Omental fat pad (tissue), 3 donors: ENCODE measurements at regions not wholly inside any gene's neighbourhood (a gene's known extent, or its start where the extent isn't known, plus 50 kb on each side); places are given as distances from the start of the nearest gene placed in this dataset.
"Not testable (repeated sequence)": the region's sequence is repeated elsewhere in the genome, so short reads cannot be mapped to it uniquely, and the experiment has no call there.

Experiments used
- ATAC-seq: fragments of 150-250 bp; one replicate; pipeline ENCODE4 v1.9.1; 2016; ENCODE audit warnings: mild to moderate bottlenecking, moderate library complexity; ENCODE audit not compliant: low FRiP score
- DNase-seq: peaks from one replicate; pipeline ENCODE4 v3.0.0-alpha.2; 2019; ENCODE audit warnings: low spot score
- TF ChIP-seq, protein P1 (sequence below), 3 donors: fragments of 450-650 bp; IDR thresholded peaks; one replicate each; pipeline ENCODE4 v1.5.1; 2016 to 2017; ENCODE audit warnings: antibody characterized with exemption in 3 of 3, mild to moderate bottlenecking in 3 of 3, moderate library complexity in 2 of 3

- TF ChIP-seq, protein P1, sequence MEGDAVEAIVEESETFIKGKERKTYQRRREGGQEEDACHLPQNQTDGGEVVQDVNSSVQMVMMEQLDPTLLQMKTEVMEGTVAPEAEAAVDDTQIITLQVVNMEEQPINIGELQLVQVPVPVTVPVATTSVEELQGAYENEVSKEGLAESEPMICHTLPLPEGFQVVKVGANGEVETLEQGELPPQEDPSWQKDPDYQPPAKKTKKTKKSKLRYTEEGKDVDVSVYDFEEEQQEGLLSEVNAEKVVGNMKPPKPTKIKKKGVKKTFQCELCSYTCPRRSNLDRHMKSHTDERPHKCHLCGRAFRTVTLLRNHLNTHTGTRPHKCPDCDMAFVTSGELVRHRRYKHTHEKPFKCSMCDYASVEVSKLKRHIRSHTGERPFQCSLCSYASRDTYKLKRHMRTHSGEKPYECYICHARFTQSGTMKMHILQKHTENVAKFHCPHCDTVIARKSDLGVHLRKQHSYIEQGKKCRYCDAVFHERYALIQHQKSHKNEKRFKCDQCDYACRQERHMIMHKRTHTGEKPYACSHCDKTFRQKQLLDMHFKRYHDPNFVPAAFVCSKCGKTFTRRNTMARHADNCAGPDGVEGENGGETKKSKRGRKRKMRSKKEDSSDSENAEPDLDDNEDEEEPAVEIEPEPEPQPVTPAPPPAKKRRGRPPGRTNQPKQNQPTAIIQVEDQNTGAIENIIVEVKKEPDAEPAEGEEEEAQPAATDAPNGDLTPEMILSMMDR (IDR thresholded peaks at IDR 0.05), result no peak
- no peak for DNase-seq
- ATAC-seq, result no peak
These were observed 339.4 kb downstream of the SFMBT2 start for GRCh38 chr10:7071421-7071820.

DNA sequence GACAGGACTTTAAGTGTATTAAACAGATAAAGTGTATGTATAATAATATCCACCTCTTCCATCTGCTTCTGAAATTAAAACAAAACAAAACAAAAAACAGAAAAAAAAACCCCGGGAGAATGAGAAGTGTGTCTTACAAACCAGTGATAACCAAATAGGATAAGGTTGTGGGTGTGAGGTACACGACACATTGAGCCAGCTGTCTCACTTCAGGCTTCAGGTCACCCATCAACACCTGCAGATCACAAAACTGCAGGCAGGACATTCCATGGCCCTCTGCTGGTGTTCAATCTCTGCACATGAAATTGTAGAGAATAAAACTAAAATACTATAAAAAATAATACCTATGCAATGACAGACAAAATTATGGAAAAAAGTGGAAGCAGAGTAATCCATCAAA lies 339.9 kb downstream of the SFMBT2 start:
- DNase-seq, result no peak
- TF ChIP-seq, protein P1 (IDR thresholded peaks at IDR 0.05), result no peak
- ATAC-seq, result no peak

- no peak for ATAC-seq
- DNase-seq, result no peak
- TF ChIP-seq, protein P1 (IDR thresholded peaks at IDR 0.05), result no peak
These were observed 341.1 kb downstream of the SFMBT2 start for GRCh38 chr10:7069706-7070105.

GRCh38 chr10:7056216-7056615 lies 354.6 kb downstream of the SFMBT2 start:
- DNase-seq (no peak), ATAC-seq (no peak)
- TF ChIP-seq, protein P1 (IDR thresholded peaks at IDR 0.05), result no peak

GRCh38 chr10:7054915-7055314 lies 355.9 kb downstream of the SFMBT2 start:
- DNase-seq (no peak), ATAC-seq (no peak)
- TF ChIP-seq, protein P1 (IDR thresholded peaks at IDR 0.05), result no peak

DNA sequence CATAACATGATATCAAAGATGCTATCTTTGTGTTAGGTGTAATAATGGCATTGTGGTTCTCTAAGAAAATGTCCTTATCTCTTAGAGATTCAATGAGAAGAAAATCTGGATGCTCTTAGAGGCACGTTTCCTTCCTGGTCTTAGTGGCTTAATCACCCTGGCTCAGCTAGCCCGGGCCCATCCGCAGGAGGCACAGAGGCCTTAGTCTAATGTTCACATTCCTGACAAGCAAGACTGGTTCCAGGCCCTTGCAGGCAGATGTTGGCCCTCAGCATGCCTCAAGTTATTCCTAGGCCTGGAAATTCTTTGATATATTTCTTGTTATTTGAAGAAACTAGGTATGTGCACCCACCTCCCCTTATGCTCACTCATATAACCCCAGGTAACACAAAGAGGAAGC lies 357.6 kb downstream of the SFMBT2 start:
- TF ChIP-seq, protein P1 (IDR thresholded peaks at IDR 0.05), result no peak
- no peak for DNase-seq
- ATAC-seq, result no peak

- not testable (repeated sequence) for DNase-seq, ATAC-seq
These were observed 360.8 kb downstream of the SFMBT2 start for GRCh38 chr10:7050024-7050423.

DNA sequence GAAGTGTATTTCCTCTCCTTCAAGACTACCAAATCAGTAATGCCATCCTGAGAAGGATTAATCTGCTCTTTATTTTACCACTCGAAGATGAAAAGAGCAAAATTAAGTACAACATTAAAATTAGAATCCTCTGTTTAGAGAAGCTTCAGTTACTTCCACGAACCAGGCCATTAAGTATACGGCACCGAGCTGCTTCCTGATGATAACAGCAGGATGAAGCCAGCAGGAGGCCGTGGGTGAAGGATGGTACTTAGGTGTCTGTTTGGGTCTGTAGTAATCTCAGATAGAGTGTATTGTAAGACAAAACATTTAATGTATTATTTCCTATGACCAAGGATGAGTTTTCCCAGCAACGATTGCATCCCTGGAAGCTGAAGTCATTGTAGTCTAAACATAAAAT lies 362.8 kb downstream of the SFMBT2 start:
- ATAC-seq (no peak), DNase-seq (no peak)
- TF ChIP-seq, protein P1 (IDR thresholded peaks at IDR 0.05), result no peak
